Caco-2 (cell line): ENCODE measurements at regions not wholly inside any gene's neighbourhood (a gene's known extent, or its start where the extent isn't known, plus 50 kb on each side); places are given as distances from the start of the nearest gene placed in this dataset.

Source experiments
- BruUV-seq: library from RNA; stranded (reverse); fragments of 400-500 nt; replicated peaks from 2 replicates; lab custom pipeline; 2021; lab: Mats Ljungman, UMichigan
- CTCF ChIA-PET: fragments of 300-600 bp; sonication (Branson Sonifier 250); formaldehyde crosslinking; loops from one replicate; lab custom pipeline; 2022; ENCODE audit warnings: antibody characterized with exemption; lab: Charles Lee
- POLR2A ChIA-PET: fragments of 300-600 bp; sonication (Branson Sonifier 250); formaldehyde crosslinking; loops from one replicate; lab custom pipeline; 2022; ENCODE audit warnings: antibody characterized with exemption; lab: Charles Lee
- DNase-seq, 2 experiments: peaks; one replicate each; pipeline versions ENCODE4 v3.0.0 to v3.0.0-alpha.2; 2020 to 2022
- H3K27me3 ChIP-seq: replicated peaks from 2 replicates; pipeline ENCODE4 v1.6.0; 2011; ENCODE audit warnings: low read length; ENCODE audit not compliant: control insufficient read depth, insufficient read depth
- H3K36me3 ChIP-seq: 2 replicates; pipeline ENCODE4 v1.5.1; 2011; ENCODE audit warnings: low read length; ENCODE audit not compliant: control insufficient read depth, insufficient read depth
- H3K4me1 ChIP-seq: fragments of 250-450 bp; sonication (Bioruptor Pico); 2 replicates; pipeline ENCODE4 v1.5.1; 2020; ENCODE audit warnings: mild to moderate bottlenecking
- H3K4me3 ChIP-seq: 2 replicates; pipeline ENCODE4 v1.5.1; 2011; ENCODE audit warnings: low read depth, mild to moderate bottlenecking, control low read depth, low read length
- H3K9me3 ChIP-seq: fragments of 250-450 bp; sonication (Bioruptor Pico); 2 replicates; pipeline ENCODE4 v1.5.1; 2020; ENCODE audit warnings: mild to moderate bottlenecking, moderate library complexity
- H3K27ac Mint-ChIP-seq: one replicate; pipeline ENCODE4 v1.8.0; 2022; ENCODE audit warnings: mixed read lengths; ENCODE audit not compliant: unreplicated experiment
- H3K27me3 Mint-ChIP-seq: one replicate; pipeline ENCODE4 v1.8.0; 2022; ENCODE audit warnings: mixed read lengths; ENCODE audit not compliant: insufficient read depth, unreplicated experiment
- H3K36me3 Mint-ChIP-seq: one replicate; pipeline ENCODE4 v1.8.0; 2022; ENCODE audit warnings: mild to moderate bottlenecking, mixed read lengths; ENCODE audit not compliant: insufficient read depth, unreplicated experiment
- H3K4me1 Mint-ChIP-seq: one replicate; pipeline ENCODE4 v1.8.0; 2022; ENCODE audit warnings: low read depth, mixed read lengths; ENCODE audit not compliant: unreplicated experiment
- H3K4me3 Mint-ChIP-seq: one replicate; pipeline ENCODE4 v1.8.0; 2022; ENCODE audit warnings: mild to moderate bottlenecking, moderate library complexity, mixed read lengths; ENCODE audit not compliant: unreplicated experiment
- H3K9me3 Mint-ChIP-seq: one replicate; pipeline ENCODE4 v1.8.0; 2022; ENCODE audit warnings: mixed read lengths; ENCODE audit not compliant: unreplicated experiment
- intact Hi-C: fragments of 100-400 bp; cut with micrococcal nuclease; formaldehyde crosslinking; loops from one replicate; pipeline ENCODE4 v1.10.0; 2022; ENCODE audit not compliant: unreplicated experiment
- TF ChIP-seq, protein P1 (sequence below), 2 experiments: fragments of 200-600 bp in 1 of 2; IDR thresholded peaks; 1 replicate in 1 of 2; 2 replicates in 1 of 2; pipeline versions ENCODE4 v1.5.1 to v1.8.0; 2011 to 2022; ENCODE audit warnings: antibody characterized with exemption in 1 of 2, control low read depth in 1 of 2, inconsistent platforms in 1 of 2, low read depth in 1 of 2, low read length in 1 of 2, mild to moderate bottlenecking in 1 of 2, moderate library complexity in 1 of 2; ENCODE audit not compliant: insufficient read depth in 1 of 2, severe bottlenecking in 1 of 2, unreplicated experiment in 1 of 2

DNA sequence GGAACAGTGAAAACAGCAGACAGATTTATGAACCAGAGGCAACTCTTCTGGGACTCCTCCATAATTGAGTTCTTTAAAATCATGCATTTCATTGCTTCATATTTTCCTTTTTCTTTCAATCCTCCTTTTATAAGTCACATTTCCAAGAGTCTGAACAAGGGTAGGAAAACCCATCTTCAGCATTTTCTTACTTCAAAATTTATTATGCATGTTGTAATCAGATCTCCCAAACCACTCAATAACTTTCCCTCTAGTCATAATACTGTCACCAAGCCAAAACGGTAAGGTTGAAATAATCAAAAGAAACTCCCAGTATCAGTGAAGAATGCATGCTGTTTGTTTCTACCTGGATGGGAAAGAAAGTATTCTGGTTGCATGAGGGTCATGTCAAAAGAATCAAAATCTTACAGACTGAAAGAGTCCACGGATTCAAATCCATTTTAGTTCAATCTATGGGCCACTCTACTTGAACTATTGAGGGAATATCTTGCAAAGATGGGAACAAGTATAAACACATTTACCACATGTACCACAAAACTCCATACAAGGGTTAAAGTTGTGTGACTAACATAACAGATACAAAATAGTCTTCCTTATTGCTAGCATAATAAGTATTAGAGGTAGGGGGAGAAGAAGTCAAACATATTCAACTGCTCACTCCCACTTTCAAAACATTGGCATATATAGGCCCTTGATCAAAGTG is 797.3 kb downstream of the MAT2B start:
- CTCF ChIA-PET: no interaction called here
- H3K4me3 Mint-ChIP-seq: no peak overlapping the region
- TF ChIP-seq, protein P1, sequence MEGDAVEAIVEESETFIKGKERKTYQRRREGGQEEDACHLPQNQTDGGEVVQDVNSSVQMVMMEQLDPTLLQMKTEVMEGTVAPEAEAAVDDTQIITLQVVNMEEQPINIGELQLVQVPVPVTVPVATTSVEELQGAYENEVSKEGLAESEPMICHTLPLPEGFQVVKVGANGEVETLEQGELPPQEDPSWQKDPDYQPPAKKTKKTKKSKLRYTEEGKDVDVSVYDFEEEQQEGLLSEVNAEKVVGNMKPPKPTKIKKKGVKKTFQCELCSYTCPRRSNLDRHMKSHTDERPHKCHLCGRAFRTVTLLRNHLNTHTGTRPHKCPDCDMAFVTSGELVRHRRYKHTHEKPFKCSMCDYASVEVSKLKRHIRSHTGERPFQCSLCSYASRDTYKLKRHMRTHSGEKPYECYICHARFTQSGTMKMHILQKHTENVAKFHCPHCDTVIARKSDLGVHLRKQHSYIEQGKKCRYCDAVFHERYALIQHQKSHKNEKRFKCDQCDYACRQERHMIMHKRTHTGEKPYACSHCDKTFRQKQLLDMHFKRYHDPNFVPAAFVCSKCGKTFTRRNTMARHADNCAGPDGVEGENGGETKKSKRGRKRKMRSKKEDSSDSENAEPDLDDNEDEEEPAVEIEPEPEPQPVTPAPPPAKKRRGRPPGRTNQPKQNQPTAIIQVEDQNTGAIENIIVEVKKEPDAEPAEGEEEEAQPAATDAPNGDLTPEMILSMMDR (IDR thresholded peaks at IDR 0.05; ENCODE audit: insufficient read depth in 1 of 2, low read depth in 1 of 2, low read length in 1 of 2, severe bottlenecking in 1 of 2, unreplicated experiment in 1 of 2): no peak
- no peak overlapping the region for H3K27ac Mint-ChIP-seq
- Histone ChIP-seq H3K4me3 (no peak overlapping the region), H3K36me3 (no peaks in the 10 kb centered on the region), H3K9me3 (no peaks in the 10 kb centered on the region), H3K4me1 (no peaks in the 10 kb centered on the region), H3K27me3 (no peaks in the 10 kb centered on the region)
- no peaks in the 10 kb centered on the region for H3K36me3 Mint-ChIP-seq
- no peaks in the 10 kb centered on the region for H3K4me1 Mint-ChIP-seq
- BruUV-seq: no TSS peak
- DNase-seq: no peak
- no peaks in the 10 kb centered on the region for H3K9me3 Mint-ChIP-seq
- H3K27me3 Mint-ChIP-seq: no peaks in the 10 kb centered on the region
- intact Hi-C loops: no loop called here
- POLR2A ChIA-PET: no interaction called here

DNA sequence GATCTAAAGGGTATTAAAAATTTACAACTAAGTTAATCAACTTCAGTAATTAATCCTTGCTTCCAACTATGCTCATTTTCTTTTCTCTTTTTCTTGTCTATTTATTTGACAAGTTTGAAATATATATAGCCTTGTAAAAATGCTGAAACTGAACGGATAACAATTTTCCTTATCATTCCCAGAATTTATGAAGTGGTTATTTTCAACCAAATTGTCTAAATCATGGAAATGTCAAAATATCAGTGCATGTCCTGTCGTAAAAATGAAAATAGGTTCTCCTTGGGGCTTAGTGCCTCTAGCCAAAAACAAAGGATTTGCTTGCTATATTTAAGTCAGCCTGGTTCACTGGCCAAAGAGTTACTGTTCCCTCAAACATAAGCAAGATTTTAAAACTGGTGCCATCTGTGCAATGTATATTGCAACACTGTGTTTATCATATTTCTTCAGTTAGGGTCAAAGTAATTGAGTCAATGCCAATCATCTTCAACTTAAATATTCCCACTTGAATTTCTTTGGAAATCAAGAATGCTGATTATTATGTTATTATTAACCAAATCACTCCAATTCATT is 798.3 kb downstream of the MAT2B start:
- no peaks in the 10 kb centered on the region for H3K36me3 ChIP-seq
- Mint-ChIP-seq H3K4me3 (no peak overlapping the region), H3K27ac (no peak overlapping the region), H3K4me1 (no peaks in the 10 kb centered on the region), H3K9me3 (no peaks in the 10 kb centered on the region), H3K27me3 (no peaks in the 10 kb centered on the region), H3K36me3 (no peaks in the 10 kb centered on the region)
- no peak for DNase-seq
- CTCF ChIA-PET: no interaction called here
- H3K27me3 ChIP-seq: no peaks in the 10 kb centered on the region
- TF ChIP-seq, protein P1 (IDR thresholded peaks at IDR 0.05; ENCODE audit: insufficient read depth in 1 of 2, low read depth in 1 of 2, low read length in 1 of 2, severe bottlenecking in 1 of 2, unreplicated experiment in 1 of 2): no peak
- no TSS peak for BruUV-seq
- H3K4me1 ChIP-seq: no peaks in the 10 kb centered on the region
- H3K9me3 ChIP-seq: no peaks in the 10 kb centered on the region
- intact Hi-C loops: no loop called here
- POLR2A ChIA-PET: no interaction called here
- H3K4me3 ChIP-seq: no peak overlapping the region

DNA sequence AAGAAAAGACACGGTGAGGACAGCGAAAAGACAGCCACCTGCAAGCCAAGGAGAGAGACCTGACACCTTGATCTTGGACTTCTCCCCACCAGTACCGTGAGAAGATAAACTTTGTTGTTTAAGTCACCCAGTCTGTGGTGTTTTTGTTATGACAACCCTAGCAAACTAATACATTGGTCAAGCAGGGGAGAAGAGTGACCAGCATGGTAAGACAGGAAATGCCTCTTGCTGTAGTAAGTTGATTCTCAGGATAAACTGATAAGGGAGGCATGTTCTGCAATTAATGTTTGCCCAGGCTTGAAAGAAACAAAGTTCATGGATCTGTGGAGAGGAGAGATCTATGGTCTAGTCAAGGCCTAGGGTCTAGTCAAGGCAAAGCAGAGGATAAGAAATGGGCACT is 801.2 kb downstream of the MAT2B start:
- no TSS peak for BruUV-seq
- CTCF ChIA-PET: no interaction called here
- TF ChIP-seq, protein P1 (IDR thresholded peaks at IDR 0.05; ENCODE audit: insufficient read depth in 1 of 2, low read depth in 1 of 2, low read length in 1 of 2, severe bottlenecking in 1 of 2, unreplicated experiment in 1 of 2): no peak
- H3K36me3 Mint-ChIP-seq: no peaks in the 10 kb centered on the region
- H3K27ac Mint-ChIP-seq: no peak overlapping the region
- H3K9me3 Mint-ChIP-seq: no peaks in the 10 kb centered on the region
- intact Hi-C loops: no loop called here
- Histone ChIP-seq H3K36me3 (no peaks in the 10 kb centered on the region), H3K4me1 (no peaks in the 10 kb centered on the region), H3K4me3 (no peak overlapping the region), H3K9me3 (no peaks in the 10 kb centered on the region), H3K27me3 (no peaks in the 10 kb centered on the region)
- no peak overlapping the region for H3K4me3 Mint-ChIP-seq
- POLR2A ChIA-PET: no interaction called here
- DNase-seq: no peak
- no peaks in the 10 kb centered on the region for H3K27me3 Mint-ChIP-seq
- no peaks in the 10 kb centered on the region for H3K4me1 Mint-ChIP-seq
